ENCODE measurements at regions not wholly inside any gene's neighbourhood (a gene's known extent, or its start where the extent isn't known, plus 50 kb on each side); places are given as distances from the start of the nearest gene placed in this dataset.

DNA sequence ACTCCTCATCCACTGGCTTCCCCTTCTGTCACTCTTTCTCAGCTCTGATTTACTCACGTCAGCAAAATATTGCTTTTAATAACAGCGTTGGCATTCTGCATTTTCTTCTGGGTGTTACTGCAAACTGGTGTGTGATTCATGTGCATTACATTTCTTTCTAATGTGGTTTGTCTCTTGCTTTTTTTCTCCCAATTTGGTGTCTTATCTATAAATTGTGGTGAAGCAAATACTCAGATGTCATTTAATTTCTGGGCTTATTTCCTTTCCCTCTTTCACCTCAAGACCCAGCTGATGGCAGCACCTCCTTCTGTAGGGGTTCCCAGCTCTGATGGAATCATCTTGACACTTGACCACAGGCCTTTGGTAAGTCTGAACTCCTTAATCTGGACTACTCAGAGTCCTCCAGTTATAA, 180.7 kb upstream of the ZNF618 start:
- TF ChIP-seq POLR2AphosphoS5 (IDR thresholded peaks at IDR 0.05): no peak
- TF ChIP-seq, protein P1, sequence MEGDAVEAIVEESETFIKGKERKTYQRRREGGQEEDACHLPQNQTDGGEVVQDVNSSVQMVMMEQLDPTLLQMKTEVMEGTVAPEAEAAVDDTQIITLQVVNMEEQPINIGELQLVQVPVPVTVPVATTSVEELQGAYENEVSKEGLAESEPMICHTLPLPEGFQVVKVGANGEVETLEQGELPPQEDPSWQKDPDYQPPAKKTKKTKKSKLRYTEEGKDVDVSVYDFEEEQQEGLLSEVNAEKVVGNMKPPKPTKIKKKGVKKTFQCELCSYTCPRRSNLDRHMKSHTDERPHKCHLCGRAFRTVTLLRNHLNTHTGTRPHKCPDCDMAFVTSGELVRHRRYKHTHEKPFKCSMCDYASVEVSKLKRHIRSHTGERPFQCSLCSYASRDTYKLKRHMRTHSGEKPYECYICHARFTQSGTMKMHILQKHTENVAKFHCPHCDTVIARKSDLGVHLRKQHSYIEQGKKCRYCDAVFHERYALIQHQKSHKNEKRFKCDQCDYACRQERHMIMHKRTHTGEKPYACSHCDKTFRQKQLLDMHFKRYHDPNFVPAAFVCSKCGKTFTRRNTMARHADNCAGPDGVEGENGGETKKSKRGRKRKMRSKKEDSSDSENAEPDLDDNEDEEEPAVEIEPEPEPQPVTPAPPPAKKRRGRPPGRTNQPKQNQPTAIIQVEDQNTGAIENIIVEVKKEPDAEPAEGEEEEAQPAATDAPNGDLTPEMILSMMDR (IDR thresholded peaks at IDR 0.05; ENCODE audit: poor library complexity, severe bottlenecking): no peak

Measured in neural cell (in vitro differentiated cells).